CD8-positive, alpha-beta memory T cell (primary cell): ENCODE measurements at regions not wholly inside any gene's neighbourhood (a gene's known extent, or its start where the extent isn't known, plus 50 kb on each side); places are given as distances from the start of the nearest gene placed in this dataset.
A peak's percentile ranks its signal among the peaks of the same experiment; 100 is the strongest.

Experiments used
- CTCF ChIA-PET: fragments of 350-600 bp; sonication (Branson Sonifier 250); formaldehyde crosslinking; loops from one replicate; lab custom pipeline; 2021; ENCODE audit warnings: antibody characterized with exemption; lab: Charles Lee
- POLR2A ChIA-PET: fragments of 350-600 bp; sonication (Branson Sonifier 250); formaldehyde crosslinking; loops from one replicate; lab custom pipeline; 2021; ENCODE audit warnings: antibody characterized with exemption; lab: Charles Lee
- DNase-seq, 5 donors: peaks; one replicate each; pipeline versions ENCODE4 v3.0.0 to v3.0.0-alpha.2; 2020 to 2022; ENCODE audit warnings: mixed read lengths in 1 of 5
- H3K27ac ChIP-seq: one replicate; pipeline ENCODE4 v1.7.0; 2013; ENCODE audit warnings: low read depth, mild to moderate bottlenecking, low read length, moderate library complexity
- H3K27me3 ChIP-seq: 2 replicates; pipeline ENCODE4 v1.7.0; 2013; ENCODE audit warnings: low read length, mild to moderate bottlenecking; ENCODE audit not compliant: insufficient read depth, poor library complexity, severe bottlenecking
- H3K36me3 ChIP-seq: 2 replicates; pipeline ENCODE4 v1.7.0; 2013; ENCODE audit warnings: mild to moderate bottlenecking, low read length, moderate library complexity; ENCODE audit not compliant: insufficient read depth
- H3K4me1 ChIP-seq: 2 replicates; pipeline ENCODE4 v1.7.0; 2013; ENCODE audit warnings: mild to moderate bottlenecking, low read length, moderate library complexity; ENCODE audit not compliant: insufficient read depth
- H3K4me3 ChIP-seq: 2 replicates; pipeline ENCODE4 v1.7.0; 2013; ENCODE audit warnings: mild to moderate bottlenecking, low read length
- H3K9me3 ChIP-seq: 2 replicates; pipeline ENCODE4 v1.7.0; 2013; ENCODE audit warnings: mild to moderate bottlenecking, low read length
- H3K27ac Mint-ChIP-seq, 8 donors: one replicate each; pipeline ENCODE4 v1.8.0; 2020 to 2021; ENCODE audit warnings: mixed read lengths in 8 of 8, mild to moderate bottlenecking in 6 of 8, inconsistent platforms in 3 of 8, moderate library complexity in 3 of 8
- H3K27me3 Mint-ChIP-seq, 2 donors: one replicate each; pipeline ENCODE4 v1.8.0; 2020 to 2021; ENCODE audit warnings: mixed read lengths in 2 of 2, mild to moderate bottlenecking in 1 of 2, moderate library complexity in 1 of 2
- H3K36me3 Mint-ChIP-seq, 3 donors: one replicate each; pipeline ENCODE4 v1.8.0; 2020 to 2021; ENCODE audit warnings: mixed read lengths in 3 of 3, inconsistent platforms in 1 of 3, mild to moderate bottlenecking in 1 of 3
- H3K4me1 Mint-ChIP-seq, 3 donors: one replicate each; pipeline ENCODE4 v1.8.0; 2020 to 2021; ENCODE audit warnings: mixed read lengths in 3 of 3, inconsistent platforms in 1 of 3, mild to moderate bottlenecking in 1 of 3
- H3K4me3 Mint-ChIP-seq, 7 donors: one replicate each; pipeline ENCODE4 v1.8.0; 2020 to 2021; ENCODE audit warnings: mixed read lengths in 7 of 7, mild to moderate bottlenecking in 6 of 7, moderate library complexity in 4 of 7, inconsistent platforms in 2 of 7
- H3K9me3 Mint-ChIP-seq, 5 donors: one replicate each; pipeline ENCODE4 v1.8.0; 2020 to 2022; ENCODE audit warnings: mixed read lengths in 5 of 5, mild to moderate bottlenecking in 3 of 5, moderate library complexity in 2 of 5, inconsistent platforms in 1 of 5

DNA sequence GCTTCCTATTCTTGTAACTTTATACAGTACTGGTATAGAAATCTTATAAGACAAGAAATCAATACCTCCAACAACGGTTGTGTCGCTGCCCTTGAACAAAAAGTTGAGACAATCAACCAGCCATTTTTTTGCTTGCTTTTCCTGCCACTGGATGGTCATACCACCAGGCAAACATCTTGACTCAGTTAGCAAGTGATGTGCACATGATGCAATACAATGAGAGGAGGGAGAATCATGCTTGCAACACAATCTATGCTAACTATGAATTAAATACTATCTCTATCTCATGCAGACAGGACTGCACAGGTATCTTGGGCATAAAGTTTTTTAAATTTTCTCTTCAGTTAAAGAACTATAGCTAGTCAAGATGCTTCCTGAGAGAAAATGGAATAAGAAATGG is 877.7 kb upstream of the CITED2 start:
- Mint-ChIP-seq H3K4me3 (no peak overlapping the region), H3K9me3 (no peaks in the 10 kb centered on the region), H3K4me1 (no peaks in the 10 kb centered on the region), H3K27ac (no peak overlapping the region), H3K36me3 (no peaks in the 10 kb centered on the region), H3K27me3 (peaks cover 6 to 10% of the 10 kb centered on the region in 2 donors)
- no peaks in the 10 kb centered on the region for H3K36me3 ChIP-seq
- H3K4me1 ChIP-seq = no peaks in the 10 kb centered on the region
- no peak for DNase-seq
- H3K27ac ChIP-seq = no peak overlapping the region
- no peak overlapping the region for H3K4me3 ChIP-seq
- ChIA-PET POLR2A (no interaction called here), CTCF (no interaction called here)
- H3K9me3 ChIP-seq = no peaks in the 10 kb centered on the region
- no peaks in the 10 kb centered on the region for H3K27me3 ChIP-seq

- H3K4me3 Mint-ChIP-seq = no peak overlapping the region
Observed at GRCh38 chr6:140245296-140246040, 871.0 kb upstream of the CITED2 start.

DNA sequence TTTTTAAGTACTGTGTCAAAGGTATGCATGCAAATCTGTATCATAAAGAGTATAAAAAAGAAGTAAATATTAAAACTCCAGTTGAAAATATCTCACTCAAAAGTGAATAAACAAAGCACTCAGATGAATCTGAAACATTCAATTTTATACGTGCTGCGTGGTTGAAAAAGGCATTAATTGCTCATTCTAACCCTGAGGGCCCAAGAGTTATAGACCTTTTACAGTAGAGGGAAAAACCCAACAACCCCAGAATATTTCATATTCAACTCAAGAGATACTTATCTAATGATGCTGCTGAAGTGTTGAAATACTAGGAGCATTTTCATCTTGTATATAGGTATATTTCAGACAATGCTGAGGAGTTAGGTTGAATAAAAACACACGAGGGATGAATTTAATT is 862.8 kb upstream of the CITED2 start:
- Histone ChIP-seq H3K9me3 (no peaks in the 10 kb centered on the region), H3K36me3 (no peaks in the 10 kb centered on the region), H3K27me3 (no peaks in the 10 kb centered on the region), H3K27ac (no peak overlapping the region), H3K4me3 (no peak overlapping the region), H3K4me1 (no peaks in the 10 kb centered on the region)
- CTCF ChIA-PET = no interaction called here
- H3K4me1 Mint-ChIP-seq = no peaks in the 10 kb centered on the region
- no peak overlapping the region for H3K4me3 Mint-ChIP-seq
- DNase-seq = no peak
- H3K27me3 Mint-ChIP-seq = peaks cover 0 to 8% of the 10 kb centered on the region in 2 donors
- no peaks in the 10 kb centered on the region for H3K36me3 Mint-ChIP-seq
- H3K9me3 Mint-ChIP-seq = peaks cover 0 to 10% (median 5%) of the 10 kb centered on the region in 5 donors
- POLR2A ChIA-PET = no interaction called here
- no peak overlapping the region for H3K27ac Mint-ChIP-seq

More at GRCh38 chr6:140245296-140246040, 871.0 kb upstream of the CITED2 start:
- H3K27me3 Mint-ChIP-seq = peaks cover 4 to 6% of the 10 kb centered on the region in 2 donors
- CTCF ChIA-PET = no interaction called here
- Histone ChIP-seq H3K4me1 (no peaks in the 10 kb centered on the region), H3K27me3 (no peaks in the 10 kb centered on the region), H3K4me3 (no peak overlapping the region), H3K36me3 (no peaks in the 10 kb centered on the region), H3K27ac (no peak overlapping the region), H3K9me3 (no peaks in the 10 kb centered on the region)
- POLR2A ChIA-PET = no interaction called here
- no peak overlapping the region for H3K27ac Mint-ChIP-seq
- H3K4me1 Mint-ChIP-seq = no peaks in the 10 kb centered on the region
- DNase-seq = no peak
- no peaks in the 10 kb centered on the region for H3K9me3 Mint-ChIP-seq
- H3K36me3 Mint-ChIP-seq = no peaks in the 10 kb centered on the region

DNA sequence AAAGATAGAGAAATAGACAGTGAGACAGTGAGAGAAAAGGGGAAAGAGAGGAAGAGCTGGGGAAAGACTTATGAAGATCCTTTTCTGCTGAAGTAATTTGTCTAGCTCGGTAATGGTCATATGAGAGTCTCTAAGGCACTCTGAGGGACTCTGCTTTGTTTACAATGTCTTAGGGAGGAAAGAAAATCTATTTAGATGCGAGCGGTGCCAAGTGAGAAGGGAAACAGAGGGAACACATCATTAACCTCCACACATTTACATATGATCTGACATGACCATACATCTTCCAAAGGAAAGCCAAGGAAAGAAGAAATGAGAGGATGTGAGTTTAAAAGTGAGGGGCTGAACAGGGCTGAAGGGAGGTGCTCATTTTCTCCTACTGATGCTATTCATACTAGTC is 862.3 kb upstream of the CITED2 start:
- CTCF ChIA-PET = no interaction called here
- Mint-ChIP-seq H3K4me3 (peak overlapping the region in 1 of 7 donors; percentile 5), H3K27ac (no peak overlapping the region), H3K9me3 (peaks cover 0 to 12% (median 5%) of the 10 kb centered on the region in 5 donors), H3K36me3 (peaks cover 0 to 4% (median 0%) of the 10 kb centered on the region in 3 donors), H3K27me3 (peaks cover 0 to 8% of the 10 kb centered on the region in 2 donors), H3K4me1 (no peaks in the 10 kb centered on the region)
- no peaks in the 10 kb centered on the region for H3K36me3 ChIP-seq
- H3K9me3 ChIP-seq = no peaks in the 10 kb centered on the region
- POLR2A ChIA-PET = no interaction called here
- H3K4me3 ChIP-seq = no peak overlapping the region
- no peaks in the 10 kb centered on the region for H3K27me3 ChIP-seq
- DNase-seq = no peak
- H3K27ac ChIP-seq = no peak overlapping the region
- H3K4me1 ChIP-seq = no peaks in the 10 kb centered on the region

- Mint-ChIP-seq H3K36me3 (peaks cover 0 to 4% (median 0%) of the 10 kb centered on the region in 3 donors), H3K4me1 (no peaks in the 10 kb centered on the region), H3K4me3 (no peak overlapping the region), H3K27me3 (peaks cover 8 to 14% of the 10 kb centered on the region in 2 donors), H3K27ac (no peak overlapping the region), H3K9me3 (peaks cover 0 to 18% (median 6%) of the 10 kb centered on the region in 5 donors)
- H3K36me3 ChIP-seq = no peaks in the 10 kb centered on the region
- ChIA-PET CTCF (no interaction called here), POLR2A (no interaction called here)
- no peak overlapping the region for H3K4me3 ChIP-seq
- no peak for DNase-seq
- H3K4me1 ChIP-seq = no peaks in the 10 kb centered on the region
- no peak overlapping the region for H3K27ac ChIP-seq
- H3K27me3 ChIP-seq = no peaks in the 10 kb centered on the region
- H3K9me3 ChIP-seq = no peaks in the 10 kb centered on the region
Observed at GRCh38 chr6:140230282-140230681, 855.8 kb upstream of the CITED2 start.

GRCh38 chr6:140228491-140228890 is 854.0 kb upstream of the CITED2 start:
- peaks cover 0 to 18% (median 2%) of the 10 kb centered on the region in 5 donors for H3K9me3 Mint-ChIP-seq
- POLR2A ChIA-PET = no interaction called here
- no peak overlapping the region for H3K27ac Mint-ChIP-seq
- DNase-seq = no peak
- H3K27me3 Mint-ChIP-seq = peaks cover 2 to 14% of the 10 kb centered on the region in 2 donors
- H3K4me1 ChIP-seq = no peaks in the 10 kb centered on the region
- H3K4me1 Mint-ChIP-seq = no peaks in the 10 kb centered on the region
- H3K4me3 ChIP-seq = no peak overlapping the region
- H3K9me3 ChIP-seq = no peaks in the 10 kb centered on the region
- H3K27me3 ChIP-seq = no peaks in the 10 kb centered on the region
- H3K27ac ChIP-seq = no peak overlapping the region
- H3K36me3 ChIP-seq = no peaks in the 10 kb centered on the region
- no peak overlapping the region for H3K4me3 Mint-ChIP-seq
- CTCF ChIA-PET = no interaction called here
- H3K36me3 Mint-ChIP-seq = peaks cover 0 to 4% (median 0%) of the 10 kb centered on the region in 3 donors

GRCh38 chr6:140226637-140227036 is 852.2 kb upstream of the CITED2 start:
- Mint-ChIP-seq H3K4me1 (no peaks in the 10 kb centered on the region), H3K4me3 (no peak overlapping the region)
- no peaks in the 10 kb centered on the region for H3K4me1 ChIP-seq

GRCh38 chr6:140225701-140226436 is 851.4 kb upstream of the CITED2 start:
- Mint-ChIP-seq H3K27me3 (peaks cover 0 to 19% of the 10 kb centered on the region in 2 donors), H3K27ac (no peak overlapping the region), H3K4me3 (no peak overlapping the region), H3K36me3 (no peaks in the 10 kb centered on the region), H3K4me1 (no peaks in the 10 kb centered on the region), H3K9me3 (no peaks in the 10 kb centered on the region)
- Histone ChIP-seq H3K4me1 (no peaks in the 10 kb centered on the region), H3K9me3 (no peaks in the 10 kb centered on the region), H3K27ac (no peak overlapping the region), H3K4me3 (no peak overlapping the region), H3K36me3 (no peaks in the 10 kb centered on the region), H3K27me3 (no peaks in the 10 kb centered on the region)
- no peak for DNase-seq
- POLR2A ChIA-PET = no interaction called here
- CTCF ChIA-PET = no interaction called here

More at GRCh38 chr6:140226637-140227036, 852.2 kb upstream of the CITED2 start:
- H3K27ac ChIP-seq = no peak overlapping the region
- peaks cover 0 to 6% (median 0%) of the 10 kb centered on the region in 5 donors for H3K9me3 Mint-ChIP-seq
- ChIA-PET POLR2A (no interaction called here), CTCF (no interaction called here)
- no peaks in the 10 kb centered on the region for H3K36me3 ChIP-seq
- H3K36me3 Mint-ChIP-seq = no peaks in the 10 kb centered on the region
- peaks cover 0 to 19% of the 10 kb centered on the region in 2 donors for H3K27me3 Mint-ChIP-seq
- H3K4me3 ChIP-seq = no peak overlapping the region
- no peaks in the 10 kb centered on the region for H3K9me3 ChIP-seq
- no peak overlapping the region for H3K27ac Mint-ChIP-seq
- no peaks in the 10 kb centered on the region for H3K27me3 ChIP-seq
- no peak for DNase-seq
